ACHN (cell line): ENCODE measurements at regions not wholly inside any gene's neighbourhood (a gene's known extent, or its start where the extent isn't known, plus 50 kb on each side); places are given as distances from the start of the nearest gene placed in this dataset.

Source experiments
- DNase-seq: peaks from one replicate; pipeline ENCODE4 v3.0.0-alpha.2; 2015
- in situ Hi-C: cut with HindIII; loops from 2 replicates; pipeline ENCODE4 v1.10.0; 2017; ENCODE audit warnings: low sequenced_read_pairs, low pct_ligation_motif_present, low pct_unique_long_range_greater_than_20kb

DNA sequence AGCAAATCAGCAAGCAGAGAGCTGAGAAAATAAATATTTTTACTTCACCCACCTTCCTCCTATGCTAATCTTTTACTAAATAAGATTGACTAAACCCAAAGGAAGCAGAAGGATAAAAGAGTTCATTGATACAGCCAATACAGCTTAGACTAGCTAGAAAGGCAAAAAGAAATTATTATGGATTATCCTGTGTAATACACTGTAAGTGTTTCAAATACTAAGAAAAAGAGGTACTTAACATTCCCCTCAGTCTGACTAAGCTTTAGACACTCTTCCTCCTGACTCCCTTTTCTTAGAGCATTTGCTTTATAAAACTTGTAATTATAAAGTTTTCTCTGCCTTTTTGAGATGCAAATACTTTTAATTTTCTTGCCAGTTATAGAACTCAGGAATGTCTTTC lies 848.9 kb upstream of the CADM2 start:
- in situ Hi-C loops, result no loop called here
- no peak for DNase-seq

DNA sequence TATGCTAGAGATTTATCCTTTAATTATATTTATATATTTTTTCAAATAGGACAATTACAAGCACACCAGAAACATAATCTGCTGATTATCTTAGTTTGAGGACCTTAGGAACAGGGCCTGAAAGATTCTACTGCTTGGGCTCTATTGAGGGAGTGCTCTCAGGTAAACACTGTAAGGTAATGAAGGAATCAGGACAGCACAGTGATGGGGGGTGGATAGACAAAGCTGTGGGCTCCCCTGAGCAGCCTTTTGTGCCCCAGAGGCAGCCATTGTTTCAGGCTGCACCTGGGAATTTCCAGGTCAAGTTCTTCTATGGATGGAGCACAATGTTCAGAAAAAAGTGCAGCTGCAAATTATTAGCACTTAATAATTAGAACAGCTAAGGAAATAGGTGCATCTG lies 848.0 kb upstream of the CADM2 start:
- in situ Hi-C loops, result no loop called here
- no peak for DNase-seq

DNA sequence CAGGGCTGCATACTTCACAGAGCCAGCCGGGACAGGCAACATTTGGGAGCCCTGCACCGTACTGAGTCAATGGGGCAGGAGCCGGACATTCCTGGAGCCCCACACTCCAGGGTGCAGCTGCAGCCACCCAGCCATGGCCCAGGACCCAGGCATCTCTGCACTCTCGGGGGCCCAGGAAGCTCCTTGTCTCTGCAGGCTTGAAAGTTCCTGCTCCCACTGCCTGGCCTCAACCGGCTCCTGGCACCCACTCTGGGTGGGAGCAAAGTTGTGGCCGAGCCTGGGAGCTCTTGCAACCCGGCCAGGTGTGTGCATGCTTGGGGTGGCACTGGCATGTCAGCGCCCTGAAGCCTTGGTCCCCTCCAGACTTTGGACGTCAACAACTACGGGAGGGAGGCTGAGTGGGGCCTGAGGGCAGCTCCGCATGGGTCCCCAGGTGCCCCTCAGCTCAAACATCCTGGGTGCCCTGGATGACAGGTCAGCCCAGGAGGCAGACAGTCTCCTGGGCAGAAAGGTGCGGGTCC lies 833.5 kb upstream of the CADM2 start:
- in situ Hi-C loops, result no loop called here
- DNase-seq, result no peak

DNA sequence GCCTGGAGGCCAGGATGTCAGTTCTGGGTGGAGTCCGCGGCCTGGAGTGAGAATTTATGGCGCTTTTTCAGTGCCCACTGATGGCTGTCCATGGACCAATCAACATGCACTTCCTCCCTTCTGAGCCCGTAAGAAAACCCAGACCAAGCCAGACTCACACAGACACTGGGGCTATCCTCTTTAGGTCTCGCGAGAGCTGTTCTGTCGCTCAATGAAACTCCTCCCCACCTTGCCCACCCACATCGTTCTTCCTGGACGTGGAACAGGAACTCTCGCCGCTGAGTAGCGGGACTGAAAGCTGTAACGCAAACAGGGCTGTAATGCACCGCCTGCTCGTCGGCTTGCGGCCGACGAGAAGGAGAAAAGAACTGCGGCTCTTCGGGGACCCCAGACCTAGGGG lies 833.0 kb upstream of the CADM2 start:
- no peak for DNase-seq
- in situ Hi-C loops, result no loop called here

DNA sequence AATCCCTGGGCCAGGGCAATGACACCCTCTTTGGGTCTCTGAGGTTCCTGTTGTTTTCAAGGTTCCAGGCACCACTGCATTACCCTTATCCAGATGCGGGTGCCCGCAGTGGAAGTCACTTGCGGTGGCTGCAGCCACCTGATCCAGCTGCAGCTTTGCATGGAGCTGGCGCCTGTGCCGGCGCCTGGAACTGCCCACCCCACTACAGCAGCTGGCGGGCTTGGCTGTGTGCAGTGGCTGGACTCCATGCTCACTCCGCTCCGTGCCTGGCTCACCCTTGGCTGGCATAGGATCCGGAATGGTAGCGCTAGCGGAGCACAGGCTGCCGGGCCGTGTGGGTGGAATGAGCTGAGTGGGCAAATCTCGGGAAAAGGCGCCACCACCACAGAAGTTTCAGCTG lies 832.6 kb upstream of the CADM2 start:
- no peak for DNase-seq
- in situ Hi-C loops, result no loop called here

DNA sequence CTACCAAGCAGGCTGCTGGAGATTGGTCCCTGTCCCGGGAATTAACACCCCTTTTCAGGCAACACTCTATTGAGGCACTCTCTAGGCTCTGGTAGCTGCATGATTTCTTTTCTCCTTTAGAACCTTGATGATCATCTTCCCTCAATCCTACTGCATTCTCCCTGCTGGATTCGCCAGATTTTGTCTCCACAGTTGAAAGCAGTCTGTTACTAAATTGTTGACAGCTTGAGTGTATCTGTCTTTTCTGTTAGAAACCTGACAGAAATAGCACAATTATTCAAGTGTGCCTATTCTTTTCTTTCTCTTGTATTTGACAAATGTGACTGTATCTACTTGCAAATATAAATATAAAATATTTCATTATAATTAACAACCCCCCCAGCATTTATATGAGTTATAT lies 830.8 kb upstream of the CADM2 start:
- in situ Hi-C loops, result no loop called here
- no peak for DNase-seq

DNA sequence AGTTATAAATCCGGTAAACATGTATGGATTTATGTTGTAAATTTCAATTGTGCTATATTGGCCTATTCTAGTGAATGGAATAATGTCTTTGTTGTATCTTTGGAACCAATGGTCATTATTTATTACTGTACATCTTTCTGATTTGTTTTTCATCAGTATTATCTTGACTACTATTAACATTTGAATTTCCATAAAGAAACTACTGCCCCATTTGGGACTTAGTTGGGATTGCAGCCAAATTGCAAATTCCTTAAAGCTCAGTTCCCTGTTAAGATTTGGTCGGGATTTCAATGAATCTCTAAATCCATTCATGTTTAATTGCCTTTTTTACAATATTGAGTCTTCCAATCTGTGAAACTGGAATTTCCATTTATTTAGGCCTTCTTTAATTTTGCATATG lies 822.4 kb upstream of the CADM2 start:
- no peak for DNase-seq

DNA sequence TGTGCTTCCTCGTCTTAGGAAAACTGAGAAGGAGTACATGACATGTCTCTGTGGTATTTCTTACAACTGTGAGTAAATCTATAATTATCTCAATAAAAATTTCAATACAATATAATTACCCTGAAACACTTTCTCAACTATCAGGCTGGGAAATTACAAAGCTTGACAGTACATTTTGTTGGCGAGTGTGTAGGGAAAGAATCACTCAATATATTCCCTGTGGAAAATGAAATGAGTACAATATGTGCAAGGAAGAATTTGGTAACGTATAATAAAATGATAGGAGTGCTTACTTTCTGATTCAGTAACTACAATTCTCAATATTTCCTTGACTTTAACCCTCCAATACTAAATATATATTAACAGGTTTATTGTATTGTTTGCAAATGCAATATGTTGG lies 818.2 kb upstream of the CADM2 start:
- no peak for DNase-seq
- in situ Hi-C loops, result no loop called here

More for the DNA sequence above, 822.4 kb upstream of the CADM2 start:
- in situ Hi-C loops, result no loop called here

DNA sequence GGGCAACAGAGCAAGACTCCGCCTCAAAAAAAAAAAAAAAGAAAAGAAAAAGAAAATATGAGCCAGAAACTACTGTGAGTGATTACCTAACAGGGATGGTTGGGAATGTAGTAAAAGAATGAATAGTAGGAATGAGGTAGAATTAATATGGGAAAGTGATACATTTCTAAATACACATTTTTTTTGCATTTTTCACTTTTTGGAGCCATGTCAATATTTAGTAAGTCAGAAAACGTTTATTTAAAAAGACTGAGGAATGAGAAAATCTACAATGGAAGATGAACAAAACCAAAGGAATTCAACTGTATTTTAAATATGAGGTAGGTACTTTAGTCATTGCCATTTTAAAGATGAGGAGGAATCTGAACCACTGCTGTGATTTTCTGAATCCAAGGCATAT lies 817.2 kb upstream of the CADM2 start:
- in situ Hi-C loops, result no loop called here
- DNase-seq, result no peak

DNA sequence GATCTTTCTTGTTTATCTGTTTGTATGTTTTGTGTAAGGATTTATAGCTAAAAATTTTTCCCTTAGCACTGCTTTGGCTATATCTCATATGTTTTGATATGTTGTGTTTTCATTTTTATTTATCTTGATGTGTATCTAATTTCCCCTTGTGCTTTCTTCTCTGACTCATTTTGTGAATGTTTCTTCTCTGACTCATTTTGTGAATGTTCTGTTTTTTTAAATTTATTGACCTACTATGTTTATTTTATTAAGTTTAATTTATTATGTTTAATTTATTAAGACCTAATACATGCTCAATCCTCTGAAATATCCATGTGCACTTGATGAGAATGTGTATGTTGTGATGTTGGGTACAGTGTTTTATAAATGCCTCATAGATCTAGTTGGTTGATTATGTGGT lies 793.5 kb upstream of the CADM2 start:
- DNase-seq, result no peak
- in situ Hi-C loops, result no loop called here

DNA sequence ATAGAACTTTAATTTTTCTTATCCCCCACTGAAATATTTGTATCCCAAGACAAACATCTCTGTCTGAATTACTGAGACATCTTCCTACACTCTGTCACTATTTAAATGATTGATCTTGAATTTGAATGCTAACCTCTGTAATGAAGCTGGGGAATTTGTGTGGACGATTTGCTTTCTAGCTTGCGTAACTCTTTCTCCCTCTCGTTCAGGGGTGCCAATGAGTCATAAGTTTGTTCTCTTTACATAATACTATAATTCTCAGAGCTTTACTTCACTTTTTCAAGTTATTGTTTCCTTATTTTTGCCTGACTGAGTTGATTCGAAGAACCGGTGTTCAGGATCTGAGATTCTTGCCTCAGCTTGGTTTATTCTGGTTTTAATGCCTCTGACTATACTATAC lies 783.3 kb upstream of the CADM2 start:
- no peak for DNase-seq
- in situ Hi-C loops, result no loop called here

DNA sequence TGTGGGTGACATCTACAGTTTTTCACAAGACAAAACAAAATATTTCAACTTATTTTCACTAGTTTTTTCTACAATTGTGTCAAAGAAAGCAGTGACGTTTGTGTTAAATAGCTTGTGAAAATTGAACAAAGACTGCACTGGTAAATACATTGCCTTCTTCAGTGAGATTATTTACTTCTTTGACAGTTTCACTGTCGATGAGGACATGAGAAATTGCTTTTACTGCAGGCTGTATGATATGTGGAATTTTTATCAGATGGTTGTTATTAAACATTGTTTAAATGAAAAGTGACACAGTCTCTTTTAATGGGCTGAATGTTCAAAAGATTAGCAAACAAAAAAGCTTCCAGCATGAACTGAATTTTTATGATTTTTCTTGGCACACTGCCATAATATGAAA lies 773.9 kb upstream of the CADM2 start:
- no peak for DNase-seq
- in situ Hi-C loops, result no loop called here

DNA sequence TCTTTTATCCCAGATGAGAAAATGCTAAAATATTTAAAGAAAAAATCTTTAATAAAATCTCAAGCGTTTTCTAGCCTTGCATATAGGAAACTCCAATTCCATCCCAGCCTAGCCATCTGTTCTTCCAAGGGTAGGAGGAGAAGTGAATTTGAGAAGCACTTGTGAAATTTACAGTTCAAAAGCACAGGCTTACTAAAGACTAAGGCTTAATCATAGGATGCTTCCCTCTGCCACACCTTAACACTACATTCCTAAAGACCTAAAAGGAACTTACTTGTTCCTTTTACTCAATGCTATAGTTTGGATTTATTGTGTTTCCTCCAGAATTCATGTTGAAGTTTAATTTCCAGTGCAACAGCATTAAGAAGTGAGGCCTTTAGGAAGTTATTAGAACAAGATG lies 764.8 kb upstream of the CADM2 start:
- no peak for DNase-seq
- in situ Hi-C loops, result no loop called here

DNA sequence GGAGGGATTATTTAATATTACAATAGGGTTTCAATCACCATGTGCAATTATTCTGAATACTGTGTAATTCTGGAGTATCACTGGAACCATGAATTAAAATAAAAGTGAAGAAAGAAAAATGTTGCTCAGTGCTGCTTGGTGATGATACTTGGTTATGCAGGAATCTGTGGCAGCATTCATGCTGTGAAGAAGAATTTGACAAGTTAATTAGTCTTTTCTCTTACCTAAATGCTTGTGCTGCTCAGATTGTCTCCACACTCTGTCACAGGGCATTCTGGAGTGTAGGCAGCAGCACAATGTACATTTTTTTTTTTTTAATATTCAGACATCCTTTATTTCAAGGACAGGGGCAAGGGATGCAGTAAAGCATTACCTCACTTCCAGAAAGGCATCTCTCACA lies 749.3 kb upstream of the CADM2 start:
- in situ Hi-C loops, result no loop called here
- no peak for DNase-seq

DNA sequence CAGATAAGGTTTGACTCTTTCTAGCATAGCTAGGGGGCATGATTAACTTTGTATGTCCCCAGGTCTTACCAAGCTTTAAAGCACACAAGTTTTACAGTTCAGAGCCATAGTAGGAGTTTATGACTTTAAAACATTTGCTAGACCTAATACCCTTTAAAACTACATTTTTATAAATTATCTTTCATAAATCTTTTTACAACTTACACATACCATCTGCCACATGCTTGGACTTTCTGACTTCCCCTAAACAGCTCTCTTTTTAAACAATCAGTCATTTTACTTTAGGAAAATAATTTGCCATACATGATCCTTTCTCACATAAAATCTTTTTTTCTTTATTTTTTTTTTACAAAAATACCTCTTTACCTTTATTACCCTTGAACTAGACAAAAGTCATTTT lies 735.3 kb upstream of the CADM2 start:
- DNase-seq, result no peak
- in situ Hi-C loops, result no loop called here

DNA sequence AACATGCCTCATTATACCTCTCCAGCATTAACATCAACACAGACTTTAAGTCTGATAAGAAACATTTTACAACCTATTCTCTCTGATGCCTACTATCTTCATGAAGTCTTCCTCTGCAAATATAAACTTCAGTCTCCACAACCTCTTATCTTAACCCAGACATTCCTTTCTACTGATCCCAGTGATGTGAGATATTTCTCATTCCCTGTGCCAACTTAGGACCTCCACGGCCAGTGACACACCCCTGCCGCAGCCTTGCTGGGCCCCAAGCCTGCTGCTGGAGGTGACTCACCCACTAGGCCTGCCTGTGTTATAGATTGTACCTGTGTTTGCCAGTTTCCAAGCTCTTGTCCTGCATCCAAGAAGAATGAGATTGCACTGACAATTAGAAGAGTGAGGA lies 734.5 kb upstream of the CADM2 start:
- in situ Hi-C loops, result no loop called here
- no peak for DNase-seq

DNA sequence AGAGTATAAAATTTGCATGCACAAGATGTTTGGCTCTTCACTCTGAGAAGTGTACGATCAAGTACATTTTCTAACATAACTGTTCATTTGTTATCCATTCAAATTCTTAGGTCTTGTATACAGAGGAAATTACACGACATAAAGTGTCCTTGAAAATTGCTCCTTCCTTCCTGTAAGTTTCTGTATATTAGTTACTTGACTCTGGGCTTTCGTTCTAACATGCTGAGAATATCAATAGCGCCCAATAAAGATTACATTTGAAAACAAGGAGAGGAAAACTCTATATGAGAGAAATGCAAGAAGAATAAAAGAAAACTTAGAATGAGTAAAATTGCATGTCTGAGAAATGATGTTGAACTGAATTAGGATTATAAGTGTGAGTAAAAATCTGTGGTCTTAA lies 722.5 kb upstream of the CADM2 start:
- no peak for DNase-seq

DNA sequence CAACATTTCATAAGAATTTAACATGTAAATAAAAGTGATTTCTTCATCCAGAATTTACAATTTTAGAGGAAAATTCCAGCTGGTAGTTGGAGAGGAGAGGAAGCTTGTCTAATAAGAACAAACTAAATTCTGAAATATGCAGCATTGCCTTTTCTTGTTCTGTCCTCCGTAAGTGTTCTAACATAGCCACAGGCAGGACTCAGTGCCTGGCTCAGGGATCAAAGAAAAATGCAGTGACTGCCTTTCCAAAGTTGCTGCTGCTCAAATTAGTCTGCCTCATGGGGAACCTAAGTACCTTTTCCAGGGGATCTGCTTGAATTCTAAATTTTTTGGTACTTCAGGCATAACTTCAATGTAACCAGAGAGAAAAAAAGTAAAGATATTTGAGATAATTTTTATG lies 713.0 kb upstream of the CADM2 start:
- in situ Hi-C loops, result no loop called here
- DNase-seq, result no peak

More for the DNA sequence above, 722.5 kb upstream of the CADM2 start:
- in situ Hi-C loops, result no loop called here

DNA sequence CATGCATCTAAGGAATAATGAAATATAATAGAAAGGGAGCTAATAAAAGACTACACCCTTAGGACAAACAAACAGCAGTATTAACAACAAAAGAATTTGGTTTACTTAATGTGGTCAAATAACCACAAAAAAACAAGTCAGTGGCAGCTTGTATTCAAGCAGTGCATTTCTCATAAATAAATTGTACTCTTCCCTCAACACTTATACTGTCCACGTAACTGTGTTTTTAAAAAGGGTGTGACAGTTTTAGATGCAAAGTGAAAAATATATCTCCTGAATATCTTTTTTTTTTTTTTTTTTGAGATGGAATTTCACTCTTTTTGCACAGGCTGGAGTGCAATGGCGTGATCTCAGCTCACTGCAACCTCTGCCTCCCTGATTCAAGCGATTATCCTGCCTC lies 698.2 kb upstream of the CADM2 start:
- DNase-seq, result no peak
- in situ Hi-C loops, result no loop called here

DNA sequence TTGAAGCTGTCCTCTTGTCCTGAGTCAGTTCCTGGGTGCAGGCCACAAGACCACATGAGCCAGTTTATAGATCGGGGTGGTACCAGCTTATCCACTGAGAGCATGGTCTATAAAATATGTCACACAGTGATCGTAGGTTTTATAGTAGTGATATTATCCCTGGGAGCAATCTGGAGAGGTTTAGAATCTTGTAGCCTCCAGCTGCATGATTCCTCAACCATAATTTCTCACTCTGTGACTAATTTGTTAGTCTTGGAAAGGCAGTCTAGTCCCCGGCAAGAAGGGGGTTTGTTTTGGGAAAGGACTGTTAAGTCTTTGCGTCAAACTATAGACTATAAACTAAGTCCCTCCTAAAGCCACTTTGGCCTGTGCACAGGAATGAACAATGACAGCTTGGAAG lies 693.0 kb upstream of the CADM2 start:
- DNase-seq, result no peak
- in situ Hi-C loops, result no loop called here

DNA sequence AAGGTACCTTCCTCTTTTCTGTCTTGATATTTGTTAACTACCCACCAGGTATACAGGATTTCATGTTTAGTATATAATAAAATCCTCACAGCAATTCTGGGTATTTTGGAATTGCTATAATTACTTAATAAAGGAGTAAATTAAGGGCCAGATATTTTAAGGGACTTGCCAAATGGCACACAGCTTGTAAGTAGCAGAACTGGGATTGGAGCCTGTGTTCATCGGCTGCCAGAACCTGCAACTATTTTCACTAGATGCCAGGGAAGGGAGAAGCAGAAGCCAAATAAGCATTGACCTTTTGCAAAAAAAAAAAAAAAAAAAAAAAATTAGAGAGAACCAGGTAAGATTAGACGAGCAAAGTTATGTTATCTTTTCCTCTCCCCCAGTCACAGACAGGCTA lies 683.3 kb upstream of the CADM2 start:
- in situ Hi-C loops, result no loop called here
- no peak for DNase-seq
